ENCODE measurements at regions not wholly inside any gene's neighbourhood (a gene's known extent, or its start where the extent isn't known, plus 50 kb on each side); places are given as distances from the start of the nearest gene placed in this dataset.

DNA sequence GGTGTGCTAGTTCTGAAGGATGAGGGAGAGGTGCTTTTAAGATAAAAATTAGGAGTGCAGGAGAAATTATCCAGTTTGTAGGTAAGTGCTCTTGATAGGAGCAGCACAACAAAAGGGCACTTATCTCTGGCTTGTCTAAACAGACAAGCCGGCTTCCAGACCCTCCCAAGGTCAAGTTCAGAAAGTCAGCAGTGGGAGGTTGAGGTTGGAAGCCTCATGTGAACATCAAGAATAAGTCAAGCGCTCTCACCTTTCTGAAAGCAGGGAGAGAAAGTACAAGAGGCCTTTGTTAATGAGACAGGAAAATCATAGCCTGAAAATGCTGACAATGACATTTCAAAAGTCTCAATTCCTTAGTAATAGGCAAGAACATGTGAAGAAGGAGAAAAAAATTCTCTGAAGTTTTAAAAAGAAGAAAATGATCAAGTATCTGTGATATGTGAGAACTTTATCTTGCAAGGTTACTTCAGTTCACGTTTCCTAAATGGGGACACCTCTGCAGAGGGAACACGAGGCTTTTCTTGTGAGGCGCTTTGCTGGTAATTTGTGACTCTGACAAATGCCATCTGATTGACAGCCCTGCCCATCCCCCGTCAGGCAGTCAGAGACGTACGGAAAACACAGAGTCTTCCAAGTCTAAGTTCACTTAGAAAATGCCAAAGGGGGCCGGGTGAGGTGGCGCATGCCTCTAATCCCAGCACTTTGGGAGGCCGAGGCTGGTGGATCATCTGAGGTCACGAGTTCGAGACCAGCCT lies 62.2 kb downstream of the TIGD2 start:
- Mint-ChIP-seq H3K36me3 (ENCODE audit: low read depth) (no peaks in the 10 kb centered on the region), H3K27ac (no peak overlapping the region), H3K27me3 (no peaks in the 10 kb centered on the region), H3K4me1 (ENCODE audit: low read depth) (no peaks in the 10 kb centered on the region), H3K9me3 (no peaks in the 10 kb centered on the region), H3K4me3 (no peak overlapping the region)
- TF ChIP-seq, protein P1, sequence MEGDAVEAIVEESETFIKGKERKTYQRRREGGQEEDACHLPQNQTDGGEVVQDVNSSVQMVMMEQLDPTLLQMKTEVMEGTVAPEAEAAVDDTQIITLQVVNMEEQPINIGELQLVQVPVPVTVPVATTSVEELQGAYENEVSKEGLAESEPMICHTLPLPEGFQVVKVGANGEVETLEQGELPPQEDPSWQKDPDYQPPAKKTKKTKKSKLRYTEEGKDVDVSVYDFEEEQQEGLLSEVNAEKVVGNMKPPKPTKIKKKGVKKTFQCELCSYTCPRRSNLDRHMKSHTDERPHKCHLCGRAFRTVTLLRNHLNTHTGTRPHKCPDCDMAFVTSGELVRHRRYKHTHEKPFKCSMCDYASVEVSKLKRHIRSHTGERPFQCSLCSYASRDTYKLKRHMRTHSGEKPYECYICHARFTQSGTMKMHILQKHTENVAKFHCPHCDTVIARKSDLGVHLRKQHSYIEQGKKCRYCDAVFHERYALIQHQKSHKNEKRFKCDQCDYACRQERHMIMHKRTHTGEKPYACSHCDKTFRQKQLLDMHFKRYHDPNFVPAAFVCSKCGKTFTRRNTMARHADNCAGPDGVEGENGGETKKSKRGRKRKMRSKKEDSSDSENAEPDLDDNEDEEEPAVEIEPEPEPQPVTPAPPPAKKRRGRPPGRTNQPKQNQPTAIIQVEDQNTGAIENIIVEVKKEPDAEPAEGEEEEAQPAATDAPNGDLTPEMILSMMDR (IDR thresholded peaks at IDR 0.05): no peak
- no peak overlapping the region for H3K4me3 ChIP-seq (ENCODE audit: low read length)
- DNase-seq: no peak
- intact Hi-C loops (cut with DNase I, micrococcal nuclease): no loop called here
- CTCF ChIA-PET: no interaction called here
- H3K4me1 ChIP-seq (ENCODE audit: insufficient read depth, low read length): no peaks in the 10 kb centered on the region
- no peaks in the 10 kb centered on the region for H3K27me3 ChIP-seq (ENCODE audit: control insufficient read depth in 1 of 2, insufficient read depth in 2 of 2, low read length in 2 of 2)
- no peak for ATAC-seq (ENCODE audit: poor library complexity)
- POLR2A ChIA-PET: no interaction called here
- H3K36me3 ChIP-seq (ENCODE audit: insufficient read depth, low read length): no peaks in the 10 kb centered on the region
- H3K9me3 ChIP-seq (ENCODE audit: control insufficient read depth in 1 of 2, insufficient read depth in 1 of 2, low read length in 2 of 2): no peaks in the 10 kb centered on the region
- no peak overlapping the region for H3K27ac ChIP-seq (ENCODE audit: low read depth in 1 of 2, low read length in 2 of 2)

DNA sequence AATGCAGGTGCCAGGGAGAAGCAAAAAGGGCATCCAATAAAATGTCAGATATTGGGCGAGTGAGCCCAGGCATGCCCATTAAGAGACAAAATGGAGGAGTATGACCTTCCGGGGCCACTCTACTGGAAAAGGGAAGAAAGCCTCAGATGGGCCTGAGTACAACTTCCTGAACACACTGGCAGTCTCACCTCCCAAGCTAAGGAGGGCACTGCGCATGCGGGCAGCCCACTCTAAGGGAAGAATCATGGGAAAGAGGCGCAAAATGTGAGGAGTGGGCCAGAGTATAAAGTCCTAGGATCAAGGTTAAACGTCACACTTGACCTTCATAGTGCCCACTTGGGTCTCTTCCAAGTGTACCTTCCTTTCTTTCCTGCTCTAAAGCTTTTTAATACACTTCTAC lies 63.5 kb downstream of the TIGD2 start:
- no peaks in the 10 kb centered on the region for H3K27me3 Mint-ChIP-seq
- ChIA-PET CTCF (no interaction called here), POLR2A (no interaction called here)
- H3K36me3 Mint-ChIP-seq (ENCODE audit: low read depth): no peaks in the 10 kb centered on the region
- Histone ChIP-seq H3K27me3 (ENCODE audit: control insufficient read depth in 1 of 2, insufficient read depth in 2 of 2, low read length in 2 of 2) (no peaks in the 10 kb centered on the region), H3K4me3 (ENCODE audit: low read length) (no peak overlapping the region), H3K36me3 (ENCODE audit: insufficient read depth, low read length) (no peaks in the 10 kb centered on the region), H3K4me1 (ENCODE audit: insufficient read depth, low read length) (no peaks in the 10 kb centered on the region), H3K9me3 (ENCODE audit: control insufficient read depth in 1 of 2, insufficient read depth in 1 of 2, low read length in 2 of 2) (no peaks in the 10 kb centered on the region), H3K27ac (ENCODE audit: low read depth in 1 of 2, low read length in 2 of 2) (no peak overlapping the region)
- TF ChIP-seq, protein P1 (IDR thresholded peaks at IDR 0.05): no peak
- no peak overlapping the region for H3K4me3 Mint-ChIP-seq
- H3K27ac Mint-ChIP-seq: no peak overlapping the region
- H3K9me3 Mint-ChIP-seq: no peaks in the 10 kb centered on the region
- no peak for ATAC-seq (ENCODE audit: poor library complexity)
- no peaks in the 10 kb centered on the region for H3K4me1 Mint-ChIP-seq (ENCODE audit: low read depth)
- no peak for DNase-seq
- intact Hi-C loops (cut with DNase I, micrococcal nuclease): no loop called here

DNA sequence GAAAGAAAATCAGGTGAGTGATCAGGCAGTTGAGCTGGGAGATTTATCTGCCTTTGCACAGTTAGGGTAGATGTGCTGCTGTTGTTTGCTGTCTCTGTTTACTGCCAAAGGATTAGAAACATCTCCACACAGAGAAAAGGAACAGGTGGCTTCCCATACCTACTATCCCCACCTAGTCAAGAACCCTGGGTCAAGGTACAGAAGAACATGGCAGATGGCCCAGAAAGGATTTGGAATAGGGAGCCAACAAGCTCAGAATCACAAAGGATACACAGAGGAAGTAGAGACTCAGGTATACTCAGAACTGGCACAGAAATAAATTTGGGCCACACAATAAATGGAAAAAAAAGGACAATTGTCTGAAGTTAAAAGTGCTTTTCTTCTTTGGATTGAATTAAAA lies 64.3 kb downstream of the TIGD2 start:
- H3K4me3 ChIP-seq (ENCODE audit: low read length): no peak overlapping the region
- POLR2A ChIA-PET: no interaction called here
- CTCF ChIA-PET: no interaction called here
- Mint-ChIP-seq H3K4me1 (ENCODE audit: low read depth) (no peaks in the 10 kb centered on the region), H3K4me3 (no peak overlapping the region), H3K27ac (no peak overlapping the region), H3K36me3 (ENCODE audit: low read depth) (no peaks in the 10 kb centered on the region), H3K9me3 (no peaks in the 10 kb centered on the region), H3K27me3 (no peaks in the 10 kb centered on the region)
- H3K4me1 ChIP-seq (ENCODE audit: insufficient read depth, low read length): no peaks in the 10 kb centered on the region
- TF ChIP-seq, protein P1 (IDR thresholded peaks at IDR 0.05): no peak
- H3K9me3 ChIP-seq (ENCODE audit: control insufficient read depth in 1 of 2, insufficient read depth in 1 of 2, low read length in 2 of 2): no peaks in the 10 kb centered on the region
- no peaks in the 10 kb centered on the region for H3K27me3 ChIP-seq (ENCODE audit: control insufficient read depth in 1 of 2, insufficient read depth in 2 of 2, low read length in 2 of 2)
- H3K36me3 ChIP-seq (ENCODE audit: insufficient read depth, low read length): no peaks in the 10 kb centered on the region
- DNase-seq (no peak), ATAC-seq (ENCODE audit: poor library complexity) (no peak)
- H3K27ac ChIP-seq (ENCODE audit: low read depth in 1 of 2, low read length in 2 of 2): no peak overlapping the region
- intact Hi-C loops (cut with DNase I, micrococcal nuclease): no loop called here
